22Rv1 (cell line): ENCODE measurements at regions not wholly inside any gene's neighbourhood (a gene's known extent, or its start where the extent isn't known, plus 50 kb on each side); places are given as distances from the start of the nearest gene placed in this dataset.

Source experiments
- CTCF ChIP-seq: fragments of 450-650 bp; IDR thresholded peaks from 2 replicates; pipeline ENCODE4 v1.5.1; 2017; ENCODE audit warnings: mild to moderate bottlenecking
- ZFX ChIP-seq: fragments of 450-650 bp; IDR thresholded peaks from 2 replicates; pipeline ENCODE4 v1.6.1; 2017; ENCODE audit warnings: antibody characterized with exemption, borderline replicate concordance

- TF ChIP-seq CTCF (no peak), ZFX (no peak)
Measured at GRCh38 chr2:187748958-187749357, 194.7 kb upstream of the TFPI start.
